ENCODE measurements at regions not wholly inside any gene's neighbourhood (a gene's known extent, or its start where the extent isn't known, plus 50 kb on each side); places are given as distances from the start of the nearest gene placed in this dataset.

GRCh38 chr6:54718541-54719023 lies 128.0 kb upstream of the FAM83B start:
- no peak for DNase-seq

DNA sequence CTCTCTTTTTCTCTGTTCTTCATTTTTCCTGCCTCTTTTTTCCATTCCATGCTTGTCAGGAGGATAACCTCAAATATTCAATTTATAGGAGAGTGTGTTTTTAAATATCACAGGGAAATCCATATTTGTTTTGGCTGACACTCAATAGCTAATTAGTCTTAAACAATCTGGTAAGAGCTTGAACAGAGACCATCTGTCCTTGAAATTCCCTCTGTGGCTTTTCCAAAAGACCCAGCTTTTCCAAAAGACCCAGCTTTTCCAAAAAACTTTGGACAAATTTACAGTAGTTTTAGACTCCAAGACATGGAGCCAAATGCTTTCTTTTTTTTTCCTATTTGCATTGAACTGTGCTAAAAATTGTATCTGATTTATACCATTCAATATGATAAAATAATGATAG lies 127.4 kb upstream of the FAM83B start:
- no peak for DNase-seq

DNA sequence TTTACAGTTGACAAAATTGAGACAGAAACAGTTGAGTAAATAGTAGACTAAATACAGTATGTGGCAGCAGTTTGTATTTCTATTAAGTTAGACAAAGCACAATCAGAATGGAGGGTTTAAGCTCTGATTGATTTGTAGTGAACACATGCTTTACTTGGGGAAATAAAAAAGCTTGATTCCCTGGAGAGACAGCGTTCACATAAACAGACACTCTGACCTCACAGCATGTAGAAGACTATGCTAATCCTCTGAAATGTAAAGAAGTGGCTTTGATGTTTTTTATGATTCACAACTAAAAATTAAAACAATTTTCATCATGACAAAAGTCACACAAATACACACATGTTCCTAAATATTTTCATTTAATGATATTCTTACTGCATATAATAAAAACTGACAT lies 126.9 kb upstream of the FAM83B start:
- no peak for DNase-seq

GRCh38 chr6:54722328-54722727 lies 124.2 kb upstream of the FAM83B start:
- no peak for DNase-seq

DNA sequence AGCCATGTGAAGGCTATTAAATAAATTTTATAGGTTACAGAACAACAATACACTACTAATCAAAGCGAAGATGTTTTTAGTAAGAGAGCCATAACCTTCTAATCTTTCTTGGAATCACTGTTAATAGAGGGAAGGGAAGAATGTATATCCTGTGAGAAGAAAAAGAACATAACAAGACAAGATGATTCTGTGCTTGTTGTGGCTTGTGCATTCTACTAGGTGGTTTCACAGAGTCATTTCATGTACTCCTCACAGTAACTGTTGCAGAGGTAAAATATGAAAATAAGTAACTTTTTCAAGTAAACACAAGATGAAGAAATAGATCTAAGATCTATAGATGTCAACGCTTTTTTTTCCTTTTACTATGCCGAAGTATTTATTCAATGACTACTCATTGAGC lies 116.9 kb upstream of the FAM83B start:
- no peak for DNase-seq

- no peak for DNase-seq
These were observed 115.6 kb upstream of the FAM83B start for GRCh38 chr6:54730767-54731630.

- DNase-seq = no peak
These were observed 109.3 kb upstream of the FAM83B start for GRCh38 chr6:54737247-54737646.

DNA sequence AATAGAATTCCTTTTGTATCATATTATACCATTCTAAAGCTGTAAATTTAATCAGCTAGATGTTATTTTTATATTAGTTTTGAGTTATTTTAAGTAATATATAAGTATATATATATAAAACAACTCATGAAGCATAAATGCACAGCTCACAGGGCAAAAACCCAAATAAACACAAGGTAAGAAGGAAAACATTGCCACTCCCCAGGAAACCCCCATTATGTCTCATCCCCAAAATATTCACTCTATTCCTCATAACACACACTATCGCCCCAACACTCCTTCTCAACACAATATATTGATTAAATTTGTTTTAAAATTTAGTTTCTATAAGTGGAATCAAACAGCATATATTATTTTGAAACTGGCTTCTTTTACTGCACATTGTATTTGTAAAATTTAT lies 98.6 kb upstream of the FAM83B start:
- DNase-seq = no peak

DNA sequence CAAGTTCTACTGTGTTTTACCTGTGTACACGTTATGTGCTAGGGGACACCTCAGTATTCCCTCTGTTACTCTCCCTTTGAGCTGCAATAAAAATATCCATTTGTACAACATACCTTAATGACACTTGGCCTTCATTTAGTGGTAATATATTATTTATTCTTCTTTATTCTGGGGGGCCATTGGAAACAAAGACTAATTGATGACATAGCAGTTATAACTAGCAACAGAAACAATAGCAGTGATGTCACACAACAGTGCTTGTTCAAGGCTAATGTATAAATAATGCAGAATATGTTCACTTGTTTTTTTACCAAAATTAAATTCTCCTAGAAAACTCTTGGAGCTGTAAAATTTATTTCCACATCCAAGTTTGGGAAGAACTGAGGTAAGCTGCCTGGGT lies 92.2 kb upstream of the FAM83B start:
- DNase-seq = no peak

DNA sequence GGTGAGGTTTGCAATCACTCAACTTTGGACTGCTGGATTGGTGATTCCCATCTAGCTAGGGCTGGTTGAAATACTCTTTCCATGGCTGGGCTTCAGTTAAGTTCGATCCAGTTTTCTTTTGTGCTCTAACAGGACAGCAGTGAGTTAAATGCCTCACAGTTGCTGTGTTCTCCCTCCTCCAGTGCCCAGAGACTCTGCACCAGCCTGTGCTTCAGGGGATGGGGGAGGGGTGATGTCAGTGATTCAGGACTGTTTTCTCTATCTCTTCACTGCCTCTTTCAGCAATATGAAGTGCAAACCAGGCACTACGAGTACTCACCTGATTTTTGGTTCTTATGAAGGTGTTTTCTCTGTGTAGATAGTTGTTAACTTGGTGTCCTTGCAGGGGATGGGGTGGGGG lies 88.2 kb upstream of the FAM83B start:
- no peak for DNase-seq

DNA sequence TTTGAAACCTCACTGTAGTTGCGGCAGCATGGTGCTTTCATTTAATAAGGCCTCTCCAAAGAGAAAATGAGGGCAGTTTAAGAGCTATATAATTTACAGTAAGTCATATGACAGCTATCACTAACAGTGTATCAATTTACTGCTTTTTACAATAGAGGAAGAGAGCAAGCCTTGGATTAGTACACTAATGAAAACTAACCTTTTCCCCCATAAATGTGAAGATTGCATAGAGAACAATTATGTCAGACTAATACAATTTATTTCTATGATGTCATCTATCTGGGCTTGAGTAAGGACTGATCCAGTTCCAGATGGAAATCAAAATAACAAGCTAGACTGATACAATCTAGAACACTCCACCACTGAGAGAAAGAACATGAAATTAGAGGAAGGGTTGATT lies 78.1 kb upstream of the FAM83B start:
- no peak for DNase-seq

DNA sequence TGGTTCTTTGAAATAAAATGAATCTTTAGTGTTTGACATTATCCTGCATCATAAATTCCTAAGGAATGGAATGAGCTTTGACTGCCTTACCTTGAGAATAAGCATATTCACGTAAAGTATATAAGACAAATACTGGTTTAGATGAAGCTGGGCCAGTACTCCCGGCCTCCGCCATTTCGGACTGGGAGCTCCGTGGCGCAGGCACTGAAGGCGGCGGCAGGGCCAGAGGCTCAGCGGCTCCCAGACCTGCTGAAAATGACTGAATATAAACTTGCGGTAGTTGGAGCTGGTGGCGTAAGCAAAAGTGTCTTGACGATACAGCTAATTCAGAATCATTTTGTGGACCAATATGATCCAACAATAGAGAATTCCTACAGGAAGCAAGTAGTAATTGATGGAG lies 76.2 kb upstream of the FAM83B start:
- no peak for DNase-seq

- no peak for DNase-seq
These were observed 74.6 kb upstream of the FAM83B start for GRCh38 chr6:54771968-54772367.

DNA sequence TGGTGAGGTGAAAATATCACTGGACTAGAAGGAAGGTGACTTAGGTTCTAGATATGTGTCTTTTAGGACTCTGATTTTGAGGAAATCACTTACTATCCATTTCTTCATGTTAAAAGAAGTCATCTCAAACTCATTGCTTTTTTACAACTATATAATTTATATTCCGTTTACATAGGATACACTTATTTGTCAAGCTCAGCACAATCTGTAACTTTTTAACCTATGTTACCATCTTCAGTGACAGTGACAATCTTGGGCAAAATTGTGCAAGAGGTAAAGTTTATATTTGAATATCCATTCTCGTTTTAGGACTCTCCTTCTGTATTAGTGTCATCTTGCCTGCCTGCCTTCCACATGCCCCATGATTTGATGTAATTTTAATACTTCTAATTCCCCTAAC lies 74.0 kb upstream of the FAM83B start:
- no peak for DNase-seq

DNA sequence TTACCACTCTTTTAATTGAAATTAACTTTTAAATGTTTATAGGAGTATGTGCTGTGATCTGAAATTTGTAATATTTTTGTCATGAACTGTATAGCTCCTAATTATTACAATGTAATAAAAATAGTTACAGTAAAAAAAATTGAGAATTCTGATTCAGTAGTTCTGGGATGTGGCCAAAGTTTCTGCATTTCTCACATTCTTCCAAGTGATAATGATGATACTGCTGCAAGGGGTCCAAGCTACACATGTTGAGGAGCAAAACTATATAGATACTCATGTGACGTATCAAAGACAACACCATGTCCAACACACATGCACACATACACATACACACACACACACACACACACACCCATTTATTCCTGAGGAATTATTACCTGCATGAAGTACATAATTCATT lies 71.0 kb upstream of the FAM83B start:
- DNase-seq = no peak

- no peak for DNase-seq
These were observed 69.7 kb upstream of the FAM83B start for GRCh38 chr6:54776891-54777290.

GRCh38 chr6:54778731-54779130 lies 67.8 kb upstream of the FAM83B start:
- DNase-seq = no peak

DNA sequence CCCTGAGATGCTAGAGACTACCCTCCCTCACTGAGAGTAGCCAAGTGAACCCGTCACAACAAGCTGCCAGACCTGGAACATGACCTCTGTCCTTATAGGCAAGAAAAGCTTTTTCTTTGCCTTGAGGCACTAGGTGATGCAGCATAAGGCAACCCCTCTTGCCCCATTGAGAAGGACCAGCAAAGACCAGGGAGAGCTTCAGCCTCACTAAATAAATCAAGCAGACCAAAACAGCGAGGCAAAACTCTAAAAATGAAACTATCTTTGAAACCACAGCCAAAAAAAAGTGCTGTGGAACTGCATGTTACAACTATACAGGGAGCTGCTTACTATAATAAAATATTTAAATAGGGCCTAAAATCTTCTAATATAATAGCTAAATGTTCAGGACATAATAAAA lies 62.6 kb upstream of the FAM83B start:
- DNase-seq = no peak

- no peak for DNase-seq
These were observed 60.4 kb upstream of the FAM83B start for GRCh38 chr6:54786154-54786553.

DNA sequence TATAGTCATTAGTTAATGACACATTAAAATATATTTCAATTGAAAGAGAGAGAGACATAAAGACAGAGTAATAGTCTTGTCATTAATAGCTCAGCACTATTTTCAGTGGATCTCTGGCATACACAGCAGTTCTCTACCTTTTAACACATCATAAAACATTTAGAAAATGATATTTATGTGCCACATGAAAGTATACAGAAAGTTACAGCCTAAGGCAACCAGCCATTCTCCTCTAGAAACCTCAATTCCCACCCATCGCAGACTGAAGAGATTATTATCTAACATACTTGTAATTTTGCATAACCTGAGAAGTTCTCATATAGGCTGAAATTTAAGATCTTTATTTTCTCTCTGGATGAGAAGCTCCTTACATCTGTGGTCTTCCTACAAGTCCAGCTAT lies 58.7 kb upstream of the FAM83B start:
- DNase-seq = no peak
